Natural killer cell treated with Interleukin-12 subunit alpha and Interleukin-12 subunit beta and Interleukin-15 and Interleukin-18, amount 100 ng/mL, for 72 hours (primary cell): ENCODE measurements at regions not wholly inside any gene's neighbourhood (a gene's known extent, or its start where the extent isn't known, plus 50 kb on each side); places are given as distances from the start of the nearest gene placed in this dataset.
"Not testable (repeated sequence)": the region's sequence is repeated elsewhere in the genome, so short reads cannot be mapped to it uniquely, and the experiment has no call there.

ENCODE experiments used
- ATAC-seq, 2 donors: fragments of 150-1000 bp; cut with Tn5 transposase in 1 of 2; sonication (Bioruptor Pico), chemical (Tn5 transposase) in 1 of 2; 2 replicates each; pipeline ENCODE4 v1.10.0; 2021
- DNase-seq: peaks from one replicate; pipeline ENCODE4 v3.0.0; 2022; ENCODE audit warnings: low spot score
- H3K27ac Mint-ChIP-seq, 2 donors: 1 replicate in 1 of 2; 2 replicates in 1 of 2; pipeline ENCODE4 v1.8.0; 2022; ENCODE audit warnings: mixed read lengths in 2 of 2, mild to moderate bottlenecking in 1 of 2, moderate library complexity in 1 of 2
- H3K27me3 Mint-ChIP-seq, 2 donors: 1 replicate in 1 of 2; 2 replicates in 1 of 2; pipeline ENCODE4 v1.8.0; 2022; ENCODE audit warnings: mixed read lengths in 2 of 2
- H3K36me3 Mint-ChIP-seq: one replicate; pipeline ENCODE4 v1.8.0; 2022; ENCODE audit warnings: mixed read lengths
- H3K4me1 Mint-ChIP-seq, 2 donors: 1 replicate in 1 of 2; 2 replicates in 1 of 2; pipeline ENCODE4 v1.8.0; 2022; ENCODE audit warnings: low read depth in 2 of 2, mixed read lengths in 2 of 2, mild to moderate bottlenecking in 1 of 2
- H3K4me3 Mint-ChIP-seq: one replicate; pipeline ENCODE4 v1.8.0; 2022; ENCODE audit warnings: mixed read lengths
- H3K9me3 Mint-ChIP-seq: 2 replicates; pipeline ENCODE4 v1.8.0; 2022; ENCODE audit warnings: mixed read lengths

DNA sequence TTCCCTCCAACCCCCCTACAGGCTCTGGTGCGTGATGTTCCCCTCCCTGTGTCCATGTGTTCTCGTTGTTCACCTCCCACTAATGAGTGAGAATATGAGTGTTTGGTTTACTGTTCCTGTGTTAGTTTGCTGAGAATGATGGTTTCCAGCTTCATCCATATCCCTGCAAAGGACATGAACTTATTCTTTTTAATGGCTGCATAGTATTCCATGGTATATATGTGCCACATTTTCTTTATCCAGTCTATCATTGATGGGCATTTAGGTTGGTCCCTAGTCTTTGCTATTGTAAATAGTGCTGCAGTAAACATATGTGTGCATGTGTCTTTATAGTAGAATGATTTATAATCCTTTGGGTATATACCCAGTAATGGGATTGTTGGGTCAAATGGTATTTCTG is 175.5 kb upstream of the DTNA start:
- H3K36me3 Mint-ChIP-seq, H3K27ac Mint-ChIP-seq, H3K9me3 Mint-ChIP-seq, H3K4me1 Mint-ChIP-seq, DNase-seq, ATAC-seq, H3K4me3 Mint-ChIP-seq, H3K27me3 Mint-ChIP-seq: not testable (repeated sequence)

DNA sequence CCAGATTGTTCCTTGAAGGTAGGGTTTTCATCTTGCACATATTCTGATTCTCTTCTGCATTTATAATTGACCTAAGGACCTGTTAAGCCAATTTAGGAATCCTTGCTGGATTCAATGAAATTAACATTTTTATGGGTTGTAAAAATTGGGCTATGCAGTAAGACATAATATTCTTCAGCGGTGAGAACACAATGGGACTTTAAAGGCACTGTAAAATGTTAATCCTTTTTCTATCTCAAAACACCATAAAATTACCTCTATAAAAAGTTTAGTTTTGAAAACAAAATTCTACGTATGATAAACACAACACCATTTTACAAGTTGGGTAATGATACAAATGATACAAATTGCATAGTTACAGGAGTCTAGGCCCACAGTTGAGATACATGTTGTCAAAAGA is 169.2 kb upstream of the DTNA start:
- H3K27me3 Mint-ChIP-seq, result no peaks in the 10 kb centered on the region
- H3K9me3 Mint-ChIP-seq, result peaks cover 6% of the 10 kb centered on the region
- H3K4me1 Mint-ChIP-seq, result no peaks in the 10 kb centered on the region
- H3K36me3 Mint-ChIP-seq, result no peaks in the 10 kb centered on the region
- no peak overlapping the region for H3K27ac Mint-ChIP-seq
- DNase-seq (no peak), ATAC-seq (no peak)
- H3K4me3 Mint-ChIP-seq, result no peak overlapping the region

DNA sequence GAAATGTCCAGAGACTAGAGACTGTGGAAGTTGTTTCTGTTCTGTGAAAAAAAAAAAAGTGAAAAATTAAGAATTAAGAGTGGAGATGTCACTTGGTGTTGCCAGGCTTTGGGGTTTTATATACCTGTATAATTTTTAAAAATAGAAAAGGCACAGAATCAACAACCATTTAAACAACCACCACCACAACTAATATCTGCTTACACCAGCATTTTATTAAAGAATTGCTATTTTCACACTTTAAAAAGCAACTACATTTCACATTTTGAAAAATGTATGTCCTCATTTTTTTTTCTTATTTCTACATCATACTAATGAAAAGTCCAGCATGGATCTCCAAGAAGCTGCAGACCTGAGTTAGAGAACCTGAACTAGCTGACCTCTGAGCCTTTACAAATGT is 167.5 kb upstream of the DTNA start:
- Mint-ChIP-seq H3K9me3 (peaks cover 3% of the 10 kb centered on the region), H3K27ac (no peak overlapping the region), H3K4me3 (no peak overlapping the region), H3K27me3 (no peaks in the 10 kb centered on the region), H3K4me1 (no peaks in the 10 kb centered on the region), H3K36me3 (no peaks in the 10 kb centered on the region)
- DNase-seq (no peak), ATAC-seq (no peak)

DNA sequence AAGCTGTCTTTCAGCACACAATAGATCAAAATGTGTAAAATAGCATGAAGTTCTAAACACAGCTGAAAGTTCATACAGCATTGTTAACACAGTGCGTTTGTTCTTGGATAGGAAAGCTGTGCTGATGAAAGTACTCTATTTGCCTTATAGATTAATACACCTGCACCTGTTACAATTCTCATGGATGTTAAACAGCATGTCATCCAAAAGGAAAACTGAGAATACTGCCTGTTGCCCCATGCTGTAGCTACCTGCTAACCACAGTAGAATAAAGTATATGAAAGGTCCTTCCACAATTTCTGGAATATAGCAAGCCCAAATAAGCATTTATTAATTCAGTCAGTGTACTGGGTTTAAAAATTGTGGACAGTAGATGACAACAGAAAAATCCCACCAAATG is 166.7 kb upstream of the DTNA start:
- no peak for DNase-seq
- no peak overlapping the region for H3K4me3 Mint-ChIP-seq
- ATAC-seq, result no peak
- no peaks in the 10 kb centered on the region for H3K36me3 Mint-ChIP-seq
- H3K4me1 Mint-ChIP-seq, result no peaks in the 10 kb centered on the region
- H3K9me3 Mint-ChIP-seq, result peaks cover 3% of the 10 kb centered on the region
- H3K27ac Mint-ChIP-seq, result no peak overlapping the region
- no peaks in the 10 kb centered on the region for H3K27me3 Mint-ChIP-seq

DNA sequence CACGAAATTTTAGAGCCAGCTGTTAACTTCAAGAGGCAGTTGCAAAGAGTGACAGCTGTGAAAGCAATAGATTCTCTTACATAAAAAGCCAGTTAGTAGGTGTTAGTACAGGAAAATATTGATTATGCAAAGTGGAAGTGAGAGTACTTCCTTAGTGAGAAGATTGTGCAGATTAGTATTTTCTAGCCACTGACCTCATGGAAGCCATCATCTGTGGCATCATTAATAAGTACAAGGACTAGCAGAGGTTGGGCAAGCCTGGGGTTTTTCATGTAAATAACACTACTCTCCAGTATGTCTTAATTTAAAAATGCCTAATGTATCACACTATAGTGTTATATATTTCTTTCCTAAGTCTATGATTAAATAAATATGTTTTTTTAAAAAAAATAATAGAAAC is 166.2 kb upstream of the DTNA start:
- Mint-ChIP-seq H3K27ac (no peak overlapping the region), H3K36me3 (no peaks in the 10 kb centered on the region), H3K4me3 (no peak overlapping the region), H3K27me3 (no peaks in the 10 kb centered on the region), H3K4me1 (no peaks in the 10 kb centered on the region), H3K9me3 (peaks cover 3% of the 10 kb centered on the region)
- no peak for DNase-seq
- ATAC-seq, result no peak

DNA sequence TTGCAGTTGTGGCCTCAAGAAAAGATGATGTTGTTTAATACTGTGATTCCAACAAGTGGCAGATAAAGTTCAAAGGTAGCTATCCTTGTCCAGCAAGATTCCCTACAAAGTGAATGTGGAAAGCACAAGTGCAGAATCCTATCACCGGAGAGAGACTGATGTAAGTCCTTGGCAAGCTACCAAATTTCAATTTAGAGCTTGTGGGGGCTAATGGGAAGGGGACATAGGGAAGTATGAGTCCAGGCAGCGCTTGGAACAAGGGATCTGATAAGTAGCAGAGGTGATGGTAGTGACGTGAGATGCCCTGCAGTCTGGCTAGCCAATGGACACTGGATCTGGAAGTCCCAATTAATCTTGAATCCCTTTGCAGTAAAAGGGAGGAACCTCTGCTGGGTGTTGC is 165.2 kb upstream of the DTNA start:
- no peaks in the 10 kb centered on the region for H3K4me1 Mint-ChIP-seq
- peaks cover 3% of the 10 kb centered on the region for H3K9me3 Mint-ChIP-seq
- no peaks in the 10 kb centered on the region for H3K27me3 Mint-ChIP-seq
- no peak overlapping the region for H3K4me3 Mint-ChIP-seq
- ATAC-seq (no peak), DNase-seq (no peak)
- no peak overlapping the region for H3K27ac Mint-ChIP-seq
- H3K36me3 Mint-ChIP-seq, result no peaks in the 10 kb centered on the region

DNA sequence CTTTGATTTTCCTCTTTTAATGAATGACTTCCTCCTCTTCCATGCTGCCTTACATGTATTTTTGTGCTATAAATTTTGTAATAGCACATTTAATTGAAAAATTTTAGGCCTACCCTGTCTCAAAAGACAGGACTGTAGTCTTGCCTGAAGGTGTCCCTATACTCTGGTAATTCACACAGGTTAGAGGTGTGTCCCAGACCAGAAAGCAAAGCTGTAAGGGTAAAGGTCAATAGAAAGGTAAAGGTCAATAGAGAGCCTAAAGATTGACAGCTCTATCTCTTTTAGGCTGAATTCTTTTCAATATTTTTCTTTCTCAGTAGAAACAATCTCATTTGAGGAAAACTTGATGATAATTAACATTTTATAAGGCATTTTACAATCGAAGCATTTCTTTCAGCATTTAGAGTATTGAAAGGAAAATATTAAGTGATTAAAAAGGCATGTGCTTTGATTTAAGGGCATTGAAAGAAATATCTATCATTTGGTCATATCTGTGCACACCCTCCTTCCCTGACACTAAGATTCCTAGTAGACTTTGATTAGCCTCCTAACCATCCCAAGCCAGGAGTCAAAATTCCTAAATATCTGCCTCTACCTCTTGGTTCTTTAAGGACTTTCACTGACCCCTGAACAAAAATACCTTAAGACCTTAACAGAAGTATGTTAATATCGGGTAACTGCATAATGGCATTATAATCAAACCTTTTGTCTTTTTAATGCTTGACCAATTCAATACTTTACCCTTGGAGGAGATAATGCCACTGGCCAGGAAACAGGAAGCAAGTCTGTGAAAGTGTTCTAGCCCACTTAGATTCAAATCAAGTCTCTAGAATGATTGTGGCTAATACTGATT is 161.8 kb upstream of the DTNA start:
- H3K4me3 Mint-ChIP-seq, result no peak overlapping the region
- no peaks in the 10 kb centered on the region for H3K27me3 Mint-ChIP-seq
- no peaks in the 10 kb centered on the region for H3K4me1 Mint-ChIP-seq
- peaks cover 3% of the 10 kb centered on the region for H3K9me3 Mint-ChIP-seq
- H3K36me3 Mint-ChIP-seq, result no peaks in the 10 kb centered on the region
- ATAC-seq, result no peak
- DNase-seq, result no peak
- no peak overlapping the region for H3K27ac Mint-ChIP-seq

DNA sequence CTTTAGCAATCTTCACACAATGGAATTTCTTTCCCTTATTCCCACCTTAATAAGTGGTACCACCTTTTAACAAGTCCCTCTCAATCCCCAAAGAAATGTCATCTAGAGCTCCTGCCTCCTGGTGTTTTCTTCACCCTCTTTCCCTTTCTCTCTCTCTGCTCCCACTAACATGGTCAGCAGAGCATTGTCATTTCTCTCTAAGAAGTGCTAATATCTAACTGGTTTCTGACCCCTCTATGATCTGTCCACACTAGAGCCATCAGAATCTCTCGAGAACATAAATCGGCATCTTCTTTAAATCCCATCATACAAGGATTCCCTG is 161.2 kb upstream of the DTNA start:
- Mint-ChIP-seq H3K4me1 (no peaks in the 10 kb centered on the region), H3K4me3 (no peak overlapping the region), H3K27ac (no peak overlapping the region), H3K27me3 (no peaks in the 10 kb centered on the region), H3K9me3 (peaks cover 3% of the 10 kb centered on the region), H3K36me3 (no peaks in the 10 kb centered on the region)
- no peak for DNase-seq
- ATAC-seq, result no peak

DNA sequence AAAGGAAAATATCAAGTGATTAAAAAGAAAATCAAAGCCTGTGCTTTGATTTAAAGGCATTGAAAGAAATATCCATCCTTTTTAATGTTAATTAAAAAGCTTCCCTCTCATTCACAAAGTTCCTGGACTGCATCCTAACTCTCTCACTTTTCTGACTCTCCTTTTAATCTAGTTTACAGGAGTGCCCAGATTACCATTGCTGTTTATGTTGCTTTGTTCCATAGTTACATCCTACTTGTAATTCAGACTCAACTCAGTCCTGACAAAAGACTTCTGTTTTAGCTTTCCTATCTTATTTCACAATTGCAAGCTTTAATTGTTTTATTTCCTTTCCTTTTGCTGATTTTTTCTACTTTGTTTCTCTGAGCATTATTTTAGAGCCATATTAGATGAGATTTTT is 160.7 kb upstream of the DTNA start:
- H3K4me1 Mint-ChIP-seq, result no peaks in the 10 kb centered on the region
- no peak for ATAC-seq
- no peaks in the 10 kb centered on the region for H3K36me3 Mint-ChIP-seq
- peaks cover 3% of the 10 kb centered on the region for H3K9me3 Mint-ChIP-seq
- DNase-seq, result no peak
- no peak overlapping the region for H3K27ac Mint-ChIP-seq
- no peak overlapping the region for H3K4me3 Mint-ChIP-seq
- H3K27me3 Mint-ChIP-seq, result no peaks in the 10 kb centered on the region

DNA sequence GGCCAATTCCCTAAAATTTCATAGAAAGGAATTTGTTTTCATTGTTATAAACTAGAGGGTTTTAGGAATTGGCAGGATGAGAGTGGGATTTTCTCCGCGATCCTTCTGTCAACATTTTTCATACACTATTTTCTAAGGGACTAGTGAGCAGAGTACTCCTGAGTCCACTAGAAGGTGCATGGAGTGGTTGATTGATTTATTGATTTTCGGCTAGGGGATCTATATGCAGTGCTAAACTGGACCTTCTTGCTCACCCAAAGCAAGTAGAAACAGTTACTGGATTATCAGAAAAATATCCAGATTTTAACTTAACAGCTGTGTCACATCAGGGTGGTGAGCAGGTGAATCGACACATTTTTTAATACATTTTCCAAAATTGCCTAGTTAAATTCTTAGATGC is 159.9 kb upstream of the DTNA start:
- ATAC-seq (no peak), DNase-seq (no peak)
- no peaks in the 10 kb centered on the region for H3K9me3 Mint-ChIP-seq
- no peaks in the 10 kb centered on the region for H3K27me3 Mint-ChIP-seq
- no peaks in the 10 kb centered on the region for H3K36me3 Mint-ChIP-seq
- no peak overlapping the region for H3K4me3 Mint-ChIP-seq
- no peak overlapping the region for H3K27ac Mint-ChIP-seq
- H3K4me1 Mint-ChIP-seq, result no peaks in the 10 kb centered on the region

DNA sequence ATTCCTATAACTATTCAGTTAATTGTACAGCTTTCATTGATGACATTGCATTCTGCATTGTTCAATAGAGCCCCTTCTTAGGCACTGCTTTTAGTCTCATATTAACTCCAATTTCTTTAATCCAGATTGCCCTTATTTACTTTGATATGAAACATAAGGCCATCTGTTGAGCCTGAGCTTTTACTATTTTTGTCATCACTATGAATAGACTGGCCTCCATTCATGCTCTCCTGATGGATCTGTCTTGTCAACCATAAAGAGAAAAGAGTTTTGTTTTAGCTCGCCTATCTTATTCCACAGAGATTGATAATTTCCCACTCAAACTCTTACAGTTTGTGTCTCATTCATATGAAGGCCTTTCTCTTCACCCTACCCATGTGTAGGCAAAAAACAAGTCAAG is 159.2 kb upstream of the DTNA start:
- Mint-ChIP-seq H3K4me3 (no peak overlapping the region), H3K4me1 (no peaks in the 10 kb centered on the region), H3K27me3 (no peaks in the 10 kb centered on the region), H3K36me3 (no peaks in the 10 kb centered on the region), H3K9me3 (no peaks in the 10 kb centered on the region), H3K27ac (no peak overlapping the region)
- DNase-seq (no peak), ATAC-seq (no peak)

DNA sequence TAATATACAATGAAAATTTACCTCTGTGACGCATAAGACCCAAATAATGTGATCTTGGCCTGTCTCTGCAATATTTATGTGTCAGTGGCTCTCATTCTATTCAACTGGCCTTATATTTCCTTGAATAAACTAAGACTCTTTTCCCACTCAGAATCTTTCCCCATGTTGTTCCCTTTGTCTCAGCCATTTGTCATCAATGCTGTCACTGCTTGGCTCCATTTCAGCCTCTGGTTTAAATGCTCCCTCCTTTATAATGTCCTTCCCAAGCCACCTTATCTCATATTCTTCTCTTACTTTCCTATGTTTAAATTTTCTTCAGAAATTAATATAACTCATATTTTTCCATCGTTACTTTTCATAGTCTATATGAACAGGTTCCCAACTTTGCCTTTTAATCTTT is 158.3 kb upstream of the DTNA start:
- Mint-ChIP-seq H3K27me3 (no peaks in the 10 kb centered on the region), H3K9me3 (no peaks in the 10 kb centered on the region), H3K36me3 (no peaks in the 10 kb centered on the region), H3K4me1 (no peaks in the 10 kb centered on the region), H3K27ac (no peak overlapping the region), H3K4me3 (no peak overlapping the region)
- DNase-seq (no peak), ATAC-seq (no peak)

DNA sequence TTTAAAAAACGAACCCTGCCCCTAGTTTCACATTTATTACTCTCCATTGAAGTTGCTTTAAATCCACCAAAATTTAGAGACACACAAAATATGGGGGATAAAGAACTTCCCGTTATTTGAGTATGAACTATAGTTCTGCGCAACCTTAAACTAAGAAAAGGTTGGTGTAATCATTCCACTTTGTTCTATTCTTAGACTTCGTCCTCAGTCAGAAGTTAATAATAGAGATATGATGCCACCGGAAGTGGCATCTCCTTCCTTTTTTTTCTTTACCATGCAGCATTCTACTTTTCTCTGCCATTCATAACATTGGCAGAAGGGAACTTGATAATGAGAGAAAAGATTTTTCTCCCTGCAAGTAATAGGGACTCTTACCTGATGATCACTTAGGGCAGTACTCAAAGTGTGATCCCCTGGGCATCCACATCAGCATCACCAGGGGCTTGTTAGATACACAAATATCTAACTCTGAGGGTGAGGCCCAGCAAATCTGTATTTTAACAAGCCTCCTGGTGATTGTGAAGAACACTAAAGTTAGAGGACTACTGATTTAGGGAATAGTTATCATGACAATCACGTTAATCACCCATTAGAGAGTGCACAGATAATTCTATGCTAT is 147.7 kb upstream of the DTNA start:
- DNase-seq (no peak), ATAC-seq (no peak)
- H3K36me3 Mint-ChIP-seq, result no peaks in the 10 kb centered on the region
- H3K27me3 Mint-ChIP-seq, result peaks cover 0 to 2% of the 10 kb centered on the region in 2 donors
- H3K9me3 Mint-ChIP-seq, result peaks cover 5% of the 10 kb centered on the region
- no peaks in the 10 kb centered on the region for H3K4me1 Mint-ChIP-seq
- no peak overlapping the region for H3K4me3 Mint-ChIP-seq
- no peak overlapping the region for H3K27ac Mint-ChIP-seq

DNA sequence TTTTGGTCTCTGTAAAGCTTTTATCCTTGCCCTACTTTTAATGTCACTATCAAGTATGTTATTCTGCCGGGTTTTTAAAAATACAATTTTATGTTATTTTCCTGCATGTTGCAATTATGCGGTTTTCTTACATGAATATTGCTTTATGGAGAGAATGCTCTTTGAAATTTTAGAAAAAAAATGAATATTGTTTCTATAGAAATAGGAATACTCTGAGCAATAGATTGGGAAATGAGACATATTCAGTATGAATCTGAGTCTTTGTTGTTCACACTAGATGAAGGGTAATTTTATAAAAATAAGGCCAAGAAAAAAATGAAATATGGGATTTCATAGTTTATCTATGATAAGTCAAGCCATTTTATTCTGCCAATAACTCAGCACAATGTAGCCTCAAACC is 142.2 kb upstream of the DTNA start:
- H3K4me3 Mint-ChIP-seq, result no peak overlapping the region
- H3K4me1 Mint-ChIP-seq, result no peaks in the 10 kb centered on the region
- ATAC-seq (no peak), DNase-seq (no peak)
- no peaks in the 10 kb centered on the region for H3K36me3 Mint-ChIP-seq
- peaks cover 0 to 2% of the 10 kb centered on the region in 2 donors for H3K27me3 Mint-ChIP-seq
- H3K9me3 Mint-ChIP-seq, result peaks cover 9% of the 10 kb centered on the region
- H3K27ac Mint-ChIP-seq, result no peak overlapping the region

DNA sequence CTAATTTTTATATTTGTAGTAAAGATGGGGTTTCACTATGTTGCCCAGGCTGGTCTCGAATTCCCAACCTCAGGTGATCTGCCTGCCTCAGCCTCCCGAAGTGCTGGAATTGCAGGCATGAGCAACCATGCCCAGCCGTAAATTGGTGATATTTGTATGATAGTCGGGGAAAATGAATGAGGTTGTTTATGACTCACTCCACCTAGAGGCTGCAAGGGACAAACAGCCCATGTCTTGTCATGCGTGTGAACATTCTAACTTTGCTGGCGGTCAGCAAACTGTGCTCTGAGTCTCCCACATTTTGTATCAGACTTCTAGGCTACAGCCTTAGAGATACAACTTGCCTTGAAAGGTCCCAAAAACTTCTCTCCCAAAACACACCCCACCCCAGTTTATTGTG is 133.5 kb upstream of the DTNA start:
- H3K4me1 Mint-ChIP-seq, result no peaks in the 10 kb centered on the region
- ATAC-seq, result no peak
- H3K36me3 Mint-ChIP-seq, result no peaks in the 10 kb centered on the region
- no peak overlapping the region for H3K27ac Mint-ChIP-seq
- H3K27me3 Mint-ChIP-seq, result no peaks in the 10 kb centered on the region
- no peak overlapping the region for H3K4me3 Mint-ChIP-seq
- H3K9me3 Mint-ChIP-seq, result peaks cover 9% of the 10 kb centered on the region
- DNase-seq, result no peak
